ENCODE measurements at regions not wholly inside any gene's neighbourhood (a gene's known extent, or its start where the extent isn't known, plus 50 kb on each side); places are given as distances from the start of the nearest gene placed in this dataset.
"Not testable (repeated sequence)": the region's sequence is repeated elsewhere in the genome, so short reads cannot be mapped to it uniquely, and the experiment has no call there.

DNA sequence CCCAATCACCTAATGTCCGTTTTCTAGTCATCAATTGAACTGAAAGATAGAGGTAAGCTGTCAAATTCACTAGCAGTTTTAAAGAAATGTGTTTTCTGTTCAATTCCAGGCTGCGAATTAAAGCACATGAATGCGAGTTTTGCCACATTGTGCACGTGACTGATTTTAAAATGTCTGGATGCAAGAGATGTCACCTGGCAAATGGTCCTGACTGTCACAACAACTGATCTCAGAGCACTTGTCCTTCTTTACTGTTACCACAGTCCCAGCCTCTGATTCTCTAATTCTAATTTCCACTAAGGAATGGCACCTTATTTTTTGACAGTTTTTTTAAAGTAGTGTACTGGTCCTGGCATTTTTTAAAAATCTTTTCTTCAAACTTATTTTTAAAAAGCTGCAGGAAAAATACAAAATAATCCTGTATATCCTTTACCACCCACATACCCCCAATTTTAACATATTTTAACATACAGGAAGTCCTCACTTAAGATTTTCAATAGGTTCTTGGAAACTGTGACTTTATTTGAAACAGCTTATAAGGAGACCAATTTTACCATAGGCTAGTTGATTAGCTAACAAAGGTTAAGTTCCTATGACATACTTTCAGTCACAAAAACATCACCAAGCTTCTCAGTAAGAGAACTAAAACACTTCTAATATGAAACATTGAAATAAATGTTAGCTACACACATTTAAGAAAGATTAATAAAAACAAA, 1364.3 kb downstream of the EFNA5 start:
- DNase-seq: no peak

DNA sequence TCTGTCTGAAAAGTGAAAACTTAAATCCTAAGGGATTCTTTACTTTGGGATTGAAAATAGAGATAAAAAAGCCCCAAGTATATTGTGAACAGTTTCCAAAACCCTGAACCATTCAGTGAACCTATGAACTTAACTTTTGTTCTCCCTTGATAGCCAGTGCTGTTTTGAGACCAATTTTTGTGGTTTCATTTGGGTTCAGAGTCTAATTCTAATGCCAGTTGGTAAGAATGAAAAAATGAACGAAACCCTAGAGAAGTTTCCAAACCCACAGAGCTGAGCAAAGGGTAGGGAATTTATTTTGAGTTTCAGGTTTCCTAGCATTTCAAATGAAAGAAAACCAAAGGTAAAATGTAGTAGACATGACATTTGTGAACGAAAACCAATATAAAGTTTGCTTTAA, 1366.8 kb downstream of the EFNA5 start:
- DNase-seq: no peak

DNA sequence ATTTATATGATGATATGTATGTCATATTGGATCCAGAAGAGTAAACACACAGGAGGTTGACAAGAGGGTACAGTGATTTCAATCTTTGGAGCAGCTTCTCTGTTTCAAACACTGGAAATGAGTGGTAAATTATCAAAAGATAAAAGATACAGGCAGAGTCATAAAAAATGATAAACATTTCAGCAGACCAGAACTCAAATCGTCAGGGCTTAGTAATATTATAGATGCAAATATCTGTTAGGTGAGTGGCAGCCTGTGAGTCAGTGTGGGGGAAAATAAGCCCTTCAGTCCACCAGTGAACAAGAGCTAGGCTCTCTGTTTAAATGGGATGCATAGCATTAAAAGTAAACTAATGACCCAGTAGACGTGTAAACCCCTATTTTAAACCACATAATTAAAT, 1378.1 kb downstream of the EFNA5 start:
- peak; percentile 63 for DNase-seq

DNA sequence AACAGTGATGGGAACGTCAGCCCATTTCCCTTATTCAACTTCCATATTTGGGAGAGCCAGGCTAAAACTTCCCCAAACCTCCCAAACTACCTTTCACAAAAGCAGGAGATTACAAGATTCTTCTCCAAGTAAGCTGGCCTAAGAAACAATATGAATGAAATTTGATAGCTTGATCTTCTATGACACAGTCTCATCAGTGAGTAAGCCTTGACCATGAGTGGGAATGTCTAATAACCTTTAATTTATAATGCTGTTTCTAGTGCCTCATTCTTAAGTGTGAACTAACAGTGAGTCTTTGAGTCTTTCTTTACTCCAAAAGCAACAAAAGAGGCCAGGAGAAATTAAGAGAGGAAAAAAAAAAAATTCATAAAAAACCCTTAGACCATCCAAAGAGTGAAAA, 1379.9 kb downstream of the EFNA5 start:
- peak; percentile 28 for DNase-seq

DNA sequence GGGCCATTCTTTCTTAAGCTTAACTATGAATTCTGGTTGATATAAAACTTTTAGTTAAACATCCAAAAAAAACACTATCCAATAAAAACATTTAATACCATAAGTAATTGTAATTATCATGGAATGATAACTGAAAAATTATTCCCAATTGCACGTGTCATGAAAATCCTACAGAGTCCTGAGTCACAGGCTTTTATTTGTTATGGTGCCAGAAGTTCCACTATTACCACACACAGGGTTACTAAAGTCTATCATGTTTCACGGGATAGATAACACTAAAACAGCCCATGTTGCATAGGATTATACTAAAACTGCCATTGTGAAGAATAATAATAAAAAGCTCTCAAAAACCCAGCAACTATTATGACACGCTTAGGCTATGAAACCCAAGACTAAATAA, 1381.8 kb downstream of the EFNA5 start:
- peak; percentile 36 for DNase-seq

DNA sequence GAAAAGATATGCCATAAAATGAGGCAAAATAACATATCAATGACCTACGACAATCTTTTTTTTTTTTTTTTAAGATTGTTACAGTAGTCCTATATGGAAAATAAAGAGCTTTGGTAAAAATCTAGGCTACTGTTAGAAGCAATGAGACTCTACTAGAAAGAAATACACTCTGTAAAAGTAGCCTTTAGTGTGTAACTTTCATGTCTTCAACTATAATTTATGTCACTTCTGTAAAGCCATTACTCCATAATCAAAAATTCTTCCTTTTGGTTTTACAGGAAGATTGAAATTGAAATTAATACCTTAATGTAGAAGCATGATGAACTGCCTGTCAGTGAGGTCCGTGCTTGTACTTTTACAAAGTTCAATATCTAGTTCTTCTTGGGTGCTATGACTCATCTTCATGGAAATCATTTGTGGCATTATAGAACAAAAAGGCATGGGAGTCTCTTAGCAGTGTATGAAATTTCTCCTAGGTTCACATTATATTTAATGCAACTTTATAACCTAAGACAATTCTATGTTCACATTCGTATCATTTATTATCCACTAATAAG, 1393.1 kb downstream of the EFNA5 start:
- DNase-seq: no peak

DNA sequence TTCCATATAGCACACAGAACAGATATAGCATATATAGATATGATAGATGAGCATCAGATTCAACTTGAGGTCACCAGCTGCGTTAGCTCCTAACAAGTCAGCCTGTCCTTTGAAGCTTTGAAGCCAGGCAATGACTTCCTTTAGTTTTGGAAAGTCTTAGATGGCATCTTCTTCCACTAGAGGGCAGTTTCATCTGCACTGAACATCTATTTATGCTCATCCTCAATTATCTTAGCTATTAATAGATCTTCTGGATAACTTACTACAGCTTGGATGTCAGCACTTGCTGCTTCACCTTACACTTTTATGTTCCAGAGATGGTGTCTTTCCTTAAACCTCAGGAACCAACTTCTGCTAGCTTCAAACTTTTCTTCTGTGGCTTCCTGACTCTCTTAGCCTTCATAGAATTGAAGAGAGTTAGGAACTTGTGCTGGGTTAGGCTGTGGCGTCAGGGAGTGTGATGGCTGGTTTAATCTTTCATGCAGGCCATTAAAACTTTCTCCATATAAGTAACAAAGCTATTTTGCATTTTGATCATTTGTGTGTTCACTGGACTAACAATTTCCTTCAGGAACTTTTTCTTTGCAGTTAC, 1401.4 kb downstream of the EFNA5 start:
- DNase-seq: no peak

DNA sequence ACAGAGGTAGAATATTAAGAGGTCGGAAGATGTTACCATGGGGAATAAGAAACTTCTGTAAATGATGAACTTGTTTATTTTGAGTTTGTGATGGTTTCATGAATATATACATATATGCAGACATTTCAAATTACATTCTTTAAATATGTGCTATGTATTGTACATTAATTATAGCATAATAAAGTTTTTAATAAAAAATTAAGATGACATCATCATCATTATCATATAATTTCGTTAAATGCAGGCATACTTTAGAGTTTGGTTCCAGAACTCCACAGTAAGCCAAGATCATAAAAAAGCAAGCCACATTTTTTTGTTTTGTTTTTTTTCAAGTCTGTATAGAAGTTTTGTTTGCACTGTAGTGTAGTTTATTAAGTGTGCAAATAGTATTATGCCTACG, 1403.5 kb downstream of the EFNA5 start:
- no peak for DNase-seq

DNA sequence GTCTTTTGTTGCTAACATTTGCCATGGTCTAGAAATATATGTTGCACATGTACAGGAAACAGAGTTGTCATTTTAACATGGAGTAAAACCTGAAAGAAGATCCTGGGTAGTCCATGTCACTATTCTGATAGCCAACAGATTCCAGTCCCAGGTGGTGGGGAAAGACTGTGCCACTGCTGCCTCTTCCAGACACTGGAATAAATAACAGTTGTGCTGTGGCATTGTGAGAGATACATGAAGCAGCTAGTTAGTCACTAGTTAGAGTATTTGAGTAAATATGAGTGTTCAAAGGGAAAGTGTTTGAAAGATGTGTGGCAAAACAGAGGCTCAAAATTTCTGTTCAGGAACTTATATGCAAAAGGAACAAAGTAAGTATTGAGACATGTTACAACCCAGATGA, 1408.3 kb downstream of the EFNA5 start:
- DNase-seq: no peak

DNA sequence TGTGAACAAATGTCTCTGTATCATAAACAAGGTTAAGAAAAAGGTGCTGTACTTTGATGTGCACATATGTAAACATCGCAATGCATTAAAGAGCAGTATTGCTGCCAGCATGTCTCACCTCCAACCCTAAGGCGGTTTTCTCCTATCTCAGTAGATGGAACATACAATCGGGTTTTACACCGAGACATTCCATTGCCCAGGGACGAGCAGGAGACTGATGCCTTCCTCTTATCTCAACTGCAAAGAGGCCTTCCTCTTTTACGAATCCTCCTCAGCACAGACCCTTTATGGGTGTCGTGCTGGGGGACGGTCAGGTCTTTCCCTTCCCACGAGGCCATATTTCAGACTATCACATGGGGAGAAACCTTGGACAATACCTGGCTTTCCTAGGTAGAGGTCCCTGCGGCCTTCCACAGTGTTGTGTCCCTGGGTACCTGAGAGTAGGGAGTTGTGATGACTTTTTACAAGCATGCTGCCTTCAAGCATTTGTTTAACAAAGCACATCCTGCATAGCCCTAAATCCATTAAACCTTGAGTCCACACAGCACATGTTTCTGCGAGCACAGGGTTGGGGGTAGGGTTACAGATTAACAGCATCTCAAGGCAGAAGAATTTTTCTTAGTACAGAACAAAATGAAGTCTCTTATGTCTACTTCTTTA, 1411.2 kb downstream of the EFNA5 start:
- not testable (repeated sequence) for DNase-seq

DNA sequence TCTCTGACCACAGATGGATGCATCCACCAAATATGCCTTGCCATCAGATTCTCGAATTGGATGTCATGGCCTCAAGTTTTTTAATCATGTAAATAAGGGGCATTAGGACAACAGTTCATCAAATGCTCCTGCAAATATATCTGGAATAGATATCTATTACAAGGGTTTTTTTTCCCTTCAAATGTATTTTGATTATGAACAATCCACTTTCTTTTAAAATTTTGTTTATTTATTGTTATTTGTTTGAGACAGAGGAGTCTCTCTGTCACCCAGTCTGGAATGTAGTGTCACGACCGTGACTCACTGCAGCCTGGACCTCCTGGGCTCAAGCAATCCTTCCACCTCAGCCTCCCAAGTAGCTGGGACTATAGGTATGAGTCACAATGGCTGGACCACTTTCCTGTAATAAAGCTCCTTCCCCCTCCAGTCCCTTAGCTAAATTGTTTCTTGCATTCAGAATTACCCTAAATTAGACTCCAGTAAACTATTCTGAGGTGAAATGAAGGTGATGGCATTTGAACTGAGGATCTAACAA, 1412.1 kb downstream of the EFNA5 start:
- no peak for DNase-seq

DNA sequence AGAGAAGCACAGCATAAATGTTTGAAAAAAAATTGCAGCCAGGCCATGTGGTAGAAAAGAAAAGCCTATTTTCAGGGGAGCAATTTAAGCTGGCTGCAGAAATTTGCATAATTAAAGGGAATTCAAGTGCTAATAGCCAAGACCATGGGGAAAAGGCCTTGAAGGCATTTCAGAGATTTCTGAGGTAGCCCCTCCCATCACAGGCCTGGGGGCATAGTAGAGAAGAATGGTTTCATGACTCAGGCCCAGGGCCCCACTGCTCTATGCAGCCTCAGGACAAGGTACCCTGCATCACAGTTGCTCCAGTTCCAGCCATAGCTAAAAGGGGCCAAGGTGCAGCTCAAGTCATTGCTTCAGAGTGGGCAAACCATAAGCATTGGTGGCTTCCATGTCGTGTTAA, 1416.0 kb downstream of the EFNA5 start:
- DNase-seq: no peak

DNA sequence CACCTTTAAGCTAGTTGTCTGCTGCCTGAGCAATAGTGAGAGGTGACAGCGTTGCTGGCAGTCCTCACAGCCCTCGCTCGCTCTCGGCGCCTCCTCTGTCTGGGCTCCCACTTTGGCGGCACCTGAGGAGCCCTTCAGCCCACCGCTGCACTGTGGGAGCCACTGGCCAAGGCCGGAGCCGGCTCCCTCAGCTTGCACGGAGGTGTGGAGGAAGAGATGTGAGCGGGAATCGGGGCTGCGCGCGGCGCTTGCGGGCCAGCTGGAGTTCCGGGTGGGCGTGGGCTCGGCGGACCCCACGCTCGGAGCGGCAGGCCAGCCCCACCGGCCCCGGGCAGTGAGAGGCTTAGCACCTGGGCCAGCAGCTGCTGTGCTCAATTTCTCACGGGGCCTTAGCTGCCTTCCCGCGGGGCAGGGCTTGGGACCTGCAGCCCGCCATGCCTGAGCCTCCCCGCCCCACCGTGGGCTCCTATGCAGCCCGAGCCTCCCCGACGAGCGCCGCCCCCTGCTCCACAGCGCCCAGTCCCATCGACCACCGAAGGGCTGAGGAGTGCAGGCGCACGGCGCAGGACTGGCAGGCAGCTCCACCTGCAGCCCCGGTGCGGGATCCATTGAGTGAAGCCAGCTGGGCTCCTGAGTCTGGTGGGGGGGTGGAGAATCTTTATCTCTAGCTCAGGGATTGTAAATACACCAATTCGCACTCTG, 1424.5 kb downstream of the EFNA5 start:
- DNase-seq: not testable (repeated sequence)

DNA sequence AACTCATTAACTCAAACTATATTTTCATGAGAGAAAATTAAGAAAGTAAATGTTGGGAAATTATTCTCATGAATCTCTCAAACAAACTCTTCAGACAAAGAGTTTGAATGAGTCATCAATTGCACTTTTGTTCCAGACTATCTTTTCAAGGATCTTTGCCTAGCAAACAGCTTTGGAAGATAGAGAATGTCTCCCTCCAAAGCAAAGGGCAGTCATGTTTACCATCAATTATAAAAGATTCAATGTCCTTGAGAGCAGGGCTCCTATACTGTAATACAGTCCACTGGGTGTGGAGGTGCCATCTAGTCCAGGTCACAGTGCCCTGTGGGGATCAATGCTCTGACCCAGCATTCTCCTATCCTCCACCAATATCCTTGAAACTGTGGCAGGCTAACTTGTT, 1429.3 kb downstream of the EFNA5 start:
- DNase-seq: no peak

DNA sequence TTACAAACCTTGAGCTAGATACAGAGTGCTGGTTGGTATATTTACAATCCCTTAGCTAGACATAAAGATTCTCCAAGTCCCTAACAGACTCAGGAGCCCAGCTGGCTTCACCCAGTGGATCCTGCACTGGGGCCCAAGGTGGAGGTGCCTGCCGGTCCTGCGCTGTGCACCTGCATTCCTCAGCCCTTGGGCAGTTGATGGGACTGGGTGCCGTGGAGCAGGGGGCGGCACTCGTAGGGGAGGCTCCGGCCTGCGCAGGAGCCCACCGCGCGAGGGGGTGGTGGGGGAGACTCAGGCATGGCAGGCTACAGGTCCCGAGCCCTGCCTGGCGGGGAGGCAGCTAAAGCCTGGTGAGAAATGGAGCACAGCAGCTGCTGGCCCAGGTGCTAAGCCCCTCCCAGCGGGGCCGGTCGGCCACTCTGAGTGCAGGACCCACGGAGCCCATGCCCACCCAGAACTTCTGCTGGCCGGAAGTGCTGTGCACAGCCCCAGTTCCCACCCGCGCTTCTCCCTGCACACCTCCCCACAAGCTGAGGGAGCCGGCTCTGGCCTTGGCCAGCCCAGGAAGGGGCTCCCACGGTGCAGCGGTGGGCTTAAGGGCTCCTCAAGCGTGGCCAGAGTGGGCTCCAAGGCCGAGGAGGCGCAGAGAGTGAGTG, 1464.7 kb downstream of the EFNA5 start:
- DNase-seq: no peak

DNA sequence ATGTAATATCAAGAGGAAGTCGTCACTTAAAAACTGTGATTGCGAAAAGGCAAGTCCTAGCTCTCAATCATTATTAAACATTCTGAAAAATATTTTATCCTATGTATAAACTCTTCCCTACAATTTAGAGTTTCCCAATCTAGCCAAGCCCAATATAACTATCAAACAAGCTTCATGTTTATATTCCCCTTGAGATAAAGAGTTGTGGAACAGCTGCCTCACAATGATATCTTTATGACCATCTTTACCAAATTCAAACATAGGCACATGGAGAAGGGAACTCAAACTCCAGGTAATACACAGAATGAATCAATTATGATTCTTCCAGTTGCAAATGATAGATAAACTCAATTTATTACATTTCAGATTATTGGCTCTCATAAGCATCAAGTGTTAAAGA, 1468.7 kb downstream of the EFNA5 start:
- no peak for DNase-seq

DNA sequence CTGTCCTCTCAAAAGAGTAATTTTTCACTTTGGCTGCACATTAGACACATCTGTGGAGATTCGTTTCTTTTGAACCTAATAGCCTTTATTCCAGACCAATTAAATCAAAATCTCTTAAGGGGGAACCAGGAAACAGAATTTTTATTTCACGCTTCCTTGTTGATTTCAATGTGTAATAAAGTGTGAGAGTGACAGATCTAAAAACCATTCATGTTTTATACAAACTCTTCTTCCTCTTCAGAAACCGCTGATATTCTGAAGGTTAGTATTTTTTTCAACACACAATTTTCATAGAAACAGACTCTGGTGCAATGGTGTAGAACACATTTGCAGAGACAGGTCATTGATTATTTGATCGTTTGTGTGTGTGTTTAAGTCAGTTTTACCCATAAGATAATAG, 1469.8 kb downstream of the EFNA5 start:
- DNase-seq: no peak

DNA sequence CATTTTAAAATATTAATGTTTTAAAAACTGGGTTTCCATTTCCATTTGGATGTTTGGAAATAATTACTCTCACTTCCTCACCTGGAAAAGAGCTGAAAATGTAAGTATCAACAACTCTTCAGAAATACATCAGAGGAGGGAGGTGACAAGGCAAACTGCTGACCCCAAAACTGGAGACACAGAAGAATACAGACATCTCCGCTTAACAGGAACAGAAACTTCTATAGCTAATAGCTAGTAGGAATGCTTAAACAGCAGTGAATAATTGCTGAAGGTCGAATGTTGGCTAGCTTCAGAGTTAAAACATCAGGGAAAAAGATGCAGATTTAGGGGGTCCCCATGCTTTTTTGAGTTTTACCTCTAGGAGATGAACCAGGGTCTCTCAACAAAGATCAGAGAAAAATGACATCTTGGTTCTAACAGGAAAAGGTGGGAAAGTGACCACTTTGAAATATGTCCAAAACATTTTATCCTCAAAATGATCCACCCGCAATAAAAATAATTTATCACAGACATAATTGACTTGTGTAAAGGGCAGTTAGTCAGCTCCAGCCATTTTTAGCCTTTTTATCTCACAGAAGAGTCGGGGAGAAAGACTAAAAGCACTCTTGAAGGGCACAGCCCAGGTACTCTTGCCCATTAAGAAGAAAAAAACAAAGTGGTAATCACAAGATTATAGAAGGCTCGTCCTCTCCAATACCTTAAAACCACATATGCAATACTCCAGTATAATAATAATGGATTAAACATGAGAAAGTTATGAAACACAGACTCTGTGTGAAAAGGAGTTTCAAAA, 1474.9 kb downstream of the EFNA5 start:
- no peak for DNase-seq

DNA sequence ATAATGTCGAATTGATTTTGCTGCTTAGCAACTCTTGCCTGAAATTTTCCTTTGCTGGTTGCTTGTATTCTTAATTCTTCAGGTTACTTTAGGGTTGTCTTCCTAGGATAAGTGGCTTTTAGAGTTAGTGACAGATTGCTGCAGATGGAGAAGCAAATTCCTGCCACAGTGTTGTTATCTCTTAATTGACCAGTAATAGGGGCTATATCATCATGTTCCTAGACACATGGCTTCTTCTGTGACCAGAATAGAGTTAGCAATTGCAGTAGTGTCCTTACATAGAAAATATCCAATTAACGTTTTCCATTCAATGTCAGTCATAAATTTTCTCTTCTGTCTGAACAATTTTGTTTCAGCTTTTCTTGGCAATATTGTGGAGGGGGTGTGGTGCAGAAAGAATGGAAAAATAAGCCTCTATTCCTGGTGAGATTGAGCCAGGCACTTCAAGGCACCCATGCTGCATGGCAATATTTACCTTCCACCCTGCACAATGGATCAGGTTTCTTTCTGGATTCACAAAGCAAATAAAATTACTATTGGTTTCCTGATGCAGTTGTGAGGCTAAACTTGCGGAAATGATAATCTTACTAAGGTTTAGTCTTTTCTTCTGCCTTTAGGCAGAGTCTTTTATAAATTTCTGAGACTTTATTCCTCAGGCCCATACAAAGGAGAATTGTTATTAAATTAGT, 1481.5 kb downstream of the EFNA5 start:
- no peak for DNase-seq

DNA sequence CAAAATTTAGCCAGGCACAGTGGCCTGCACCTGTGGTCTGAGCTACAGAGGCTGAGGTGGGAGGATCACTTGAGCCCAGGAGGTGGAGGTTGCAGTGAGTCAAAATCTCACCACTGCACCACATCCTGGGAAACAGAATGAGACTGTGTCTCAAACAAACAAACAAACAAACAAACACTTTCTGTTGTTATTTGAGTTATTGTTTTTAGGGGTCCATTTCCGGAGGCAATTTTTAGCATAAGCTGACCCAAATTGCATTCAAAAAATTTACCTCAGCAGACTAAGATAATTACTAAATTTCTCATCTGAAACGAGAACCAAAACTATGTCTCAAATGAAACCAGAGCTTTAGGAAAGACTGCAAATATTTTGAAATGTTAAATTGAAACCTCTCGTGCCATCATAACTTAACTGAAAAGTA, 1485.1 kb downstream of the EFNA5 start:
- DNase-seq: no peak

DNA sequence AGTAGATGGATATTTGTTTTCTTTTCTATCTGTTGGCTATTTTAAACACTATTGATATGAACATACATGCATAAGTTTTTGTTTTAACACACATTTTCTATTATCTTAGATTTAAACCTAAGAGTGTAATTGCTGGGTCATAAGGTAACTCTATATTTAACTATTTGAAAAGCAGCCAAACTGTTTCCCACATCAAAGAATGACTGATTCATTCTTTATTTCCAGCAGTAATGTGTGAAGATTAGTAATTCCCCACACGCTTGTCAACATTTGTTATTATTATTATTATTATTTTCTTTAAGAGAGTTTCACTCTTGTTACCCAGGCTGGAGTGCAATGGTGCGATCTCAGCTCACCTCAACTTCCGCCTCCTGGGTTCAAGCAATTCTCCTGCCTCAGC, 1495.8 kb downstream of the EFNA5 start:
- no peak for DNase-seq

Data from NCI-H226 (cell line).